PC-9 (cell line): ENCODE measurements at regions not wholly inside any gene's neighbourhood (a gene's known extent, or its start where the extent isn't known, plus 50 kb on each side); places are given as distances from the start of the nearest gene placed in this dataset.

Experiments
- BruUV-seq: library from RNA; stranded (reverse); fragments of 400-500 nt; replicated peaks from 2 replicates; lab custom pipeline; 2021; lab: Mats Ljungman, UMichigan
- CTCF ChIA-PET: fragments of 300-600 bp; sonication (Branson Sonifier 250); formaldehyde crosslinking; loops from one replicate; lab custom pipeline; 2022; ENCODE audit warnings: antibody characterized with exemption; lab: Charles Lee
- POLR2A ChIA-PET: fragments of 300-600 bp; sonication (Branson Sonifier 250); formaldehyde crosslinking; loops from one replicate; lab custom pipeline; 2022; ENCODE audit warnings: antibody characterized with exemption; ENCODE audit not compliant: unreplicated experiment; lab: Charles Lee
- DNase-seq, 2 experiments: peaks; one replicate each; pipeline versions ENCODE4 v3.0.0 to v3.0.0-alpha.2; 2015 to 2022; ENCODE audit warnings: mixed read lengths in 1 of 2
- H2AFZ ChIP-seq: fragments of 200-600 bp; sonication (generic); 2 replicates; pipeline ENCODE4 v1.8.1; 2017; ENCODE audit warnings: antibody characterized with exemption
- H3F3A ChIP-seq: fragments of 200-600 bp; sonication (generic); 2 replicates; pipeline ENCODE4 v1.8.1; 2017; ENCODE audit warnings: antibody characterized with exemption, mild to moderate bottlenecking, low read depth; ENCODE audit not compliant: insufficient read depth
- H3K27ac ChIP-seq: fragments of 200-600 bp; sonication (generic); 2 replicates; pipeline ENCODE4 v1.6.1; 2016; ENCODE audit warnings: mixed run types
- H3K27me3 ChIP-seq: fragments of 200-600 bp; sonication (generic); 2 replicates; pipeline ENCODE4 v1.6.1; 2016; ENCODE audit warnings: low read depth, mixed run types; ENCODE audit not compliant: insufficient read depth
- H3K36me3 ChIP-seq: fragments of 200-600 bp; sonication (generic); 2 replicates; pipeline ENCODE4 v1.6.1; 2016; ENCODE audit warnings: low read depth, mixed run types
- H3K4me1 ChIP-seq: fragments of 200-600 bp; sonication (generic); replicated peaks from 2 replicates; pipeline ENCODE4 v1.6.1; 2016; ENCODE audit warnings: mixed run types; ENCODE audit not compliant: insufficient read depth
- H3K4me2 ChIP-seq: fragments of 200-600 bp; sonication (generic); 2 replicates; pipeline ENCODE4 v1.6.1; 2017; ENCODE audit warnings: mixed run types
- H3K4me3 ChIP-seq: fragments of 200-600 bp; sonication (generic); 2 replicates; pipeline ENCODE4 v1.6.1; 2016; ENCODE audit warnings: mixed run types
- H3K79me2 ChIP-seq: fragments of 200-600 bp; sonication (generic); 2 replicates; pipeline ENCODE4 v1.6.1; 2017; ENCODE audit warnings: low read depth, mixed run types
- H3K9me2 ChIP-seq: fragments of 200-600 bp; sonication (generic); 2 replicates; pipeline ENCODE4 v1.8.1; 2017; ENCODE audit warnings: mild to moderate bottlenecking; ENCODE audit not compliant: insufficient read depth
- H3K9me3 ChIP-seq: fragments of 200-600 bp; sonication (generic); 2 replicates; pipeline ENCODE4 v1.8.1; 2016; ENCODE audit warnings: low read depth; ENCODE audit not compliant: insufficient read depth
- H4K20me1 ChIP-seq: fragments of 200-600 bp; sonication (generic); 2 replicates; pipeline ENCODE4 v1.8.1; 2017; ENCODE audit not compliant: insufficient read depth
- EZH2 ChIP-seq: fragments of 200-600 bp; sonication (generic); IDR thresholded peaks from 2 replicates; pipeline ENCODE4 v1.8.0; 2017; ENCODE audit warnings: antibody characterized with exemption, low read depth
- intact Hi-C: fragments of 100-400 bp; cut with micrococcal nuclease; formaldehyde crosslinking; loops from one replicate; pipeline ENCODE4 v1.10.0; 2022; ENCODE audit not compliant: unreplicated experiment
- TF ChIP-seq, protein P1 (sequence below): fragments of 200-600 bp; sonication (generic); conservative IDR thresholded peaks from 2 replicates; pipeline ENCODE4 v1.6.1; 2017; ENCODE audit warnings: mixed run types, antibody characterized with exemption, mild to moderate bottlenecking, moderate library complexity

DNA sequence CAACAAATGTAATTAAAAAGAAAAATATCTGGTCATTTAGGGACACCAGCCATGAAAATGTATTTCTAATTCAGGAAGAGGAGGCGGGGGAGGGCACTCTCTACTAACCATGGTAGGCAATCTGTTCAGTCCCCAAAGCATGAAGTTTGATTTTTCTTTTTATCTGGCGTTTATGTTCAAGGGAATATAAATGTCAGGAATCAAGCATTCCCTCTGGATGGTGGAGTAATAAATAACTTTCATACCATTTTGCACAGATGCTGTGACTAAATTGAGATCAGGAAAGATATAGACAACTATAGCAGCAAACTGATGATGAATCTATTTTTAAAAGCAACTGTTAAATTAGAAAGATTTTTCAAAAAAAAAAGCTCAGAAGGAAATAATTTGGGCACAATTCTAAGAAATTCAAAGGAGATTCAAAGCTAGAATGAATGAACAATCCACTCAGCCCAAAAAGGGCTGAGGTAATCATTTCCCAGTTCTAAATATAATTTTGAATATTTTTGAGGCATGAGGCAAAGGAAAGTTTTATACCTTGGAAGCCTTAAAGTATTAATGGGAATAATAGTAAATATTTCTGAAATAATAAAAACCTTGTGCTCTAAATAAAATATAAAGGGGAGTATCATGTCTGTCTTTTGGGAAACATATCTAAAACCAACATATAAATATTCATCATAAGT, 146.4 kb upstream of the POU2AF2 start:
- Histone ChIP-seq H3K9me2 (no peaks in the 10 kb centered on the region), H3K27ac (no peak overlapping the region), H3K4me2 (no peak overlapping the region), H3K36me3 (no peaks in the 10 kb centered on the region), H3K27me3 (no peaks in the 10 kb centered on the region), H3K9me3 (no peaks in the 10 kb centered on the region), H3K4me1 (no peaks in the 10 kb centered on the region), H3F3A (no peaks in the 10 kb centered on the region), H4K20me1 (no peaks in the 10 kb centered on the region), H2AFZ (no peak overlapping the region), H3K4me3 (no peak overlapping the region), H3K79me2 (no peaks in the 10 kb centered on the region)
- DNase-seq: no peak
- ChIA-PET CTCF (no interaction called here), POLR2A (no interaction called here)
- intact Hi-C loops: no loop called here
- BruUV-seq: no TSS peak
- TF ChIP-seq, protein P1, sequence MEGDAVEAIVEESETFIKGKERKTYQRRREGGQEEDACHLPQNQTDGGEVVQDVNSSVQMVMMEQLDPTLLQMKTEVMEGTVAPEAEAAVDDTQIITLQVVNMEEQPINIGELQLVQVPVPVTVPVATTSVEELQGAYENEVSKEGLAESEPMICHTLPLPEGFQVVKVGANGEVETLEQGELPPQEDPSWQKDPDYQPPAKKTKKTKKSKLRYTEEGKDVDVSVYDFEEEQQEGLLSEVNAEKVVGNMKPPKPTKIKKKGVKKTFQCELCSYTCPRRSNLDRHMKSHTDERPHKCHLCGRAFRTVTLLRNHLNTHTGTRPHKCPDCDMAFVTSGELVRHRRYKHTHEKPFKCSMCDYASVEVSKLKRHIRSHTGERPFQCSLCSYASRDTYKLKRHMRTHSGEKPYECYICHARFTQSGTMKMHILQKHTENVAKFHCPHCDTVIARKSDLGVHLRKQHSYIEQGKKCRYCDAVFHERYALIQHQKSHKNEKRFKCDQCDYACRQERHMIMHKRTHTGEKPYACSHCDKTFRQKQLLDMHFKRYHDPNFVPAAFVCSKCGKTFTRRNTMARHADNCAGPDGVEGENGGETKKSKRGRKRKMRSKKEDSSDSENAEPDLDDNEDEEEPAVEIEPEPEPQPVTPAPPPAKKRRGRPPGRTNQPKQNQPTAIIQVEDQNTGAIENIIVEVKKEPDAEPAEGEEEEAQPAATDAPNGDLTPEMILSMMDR: no peak
- TF ChIP-seq EZH2: no peak

DNA sequence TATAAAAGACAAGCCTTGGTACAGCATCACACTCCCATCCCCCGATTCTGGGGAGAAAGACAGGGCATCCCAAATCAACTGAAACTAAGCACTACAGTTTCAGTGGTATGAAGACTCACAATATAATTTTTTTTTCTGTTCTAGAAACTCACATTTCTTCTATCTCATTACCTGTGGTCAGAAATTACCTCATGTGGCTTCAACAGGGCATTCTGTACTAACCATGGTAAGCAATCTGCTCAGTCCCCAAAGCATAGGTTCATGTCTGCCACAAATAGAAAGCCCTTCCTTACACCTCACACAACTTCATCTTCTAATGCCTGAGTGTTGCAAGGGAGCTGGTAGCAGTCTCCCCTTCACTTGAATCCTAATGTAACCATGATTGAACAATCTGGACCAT, 147.4 kb upstream of the POU2AF2 start:
- no peaks in the 10 kb centered on the region for H4K20me1 ChIP-seq
- TF ChIP-seq EZH2: no peak
- TF ChIP-seq, protein P1: no peak
- no peak for DNase-seq
- no peaks in the 10 kb centered on the region for H3K79me2 ChIP-seq
- no peaks in the 10 kb centered on the region for H3K27me3 ChIP-seq
- no peaks in the 10 kb centered on the region for H3K9me2 ChIP-seq
- no peaks in the 10 kb centered on the region for H3F3A ChIP-seq
- no peaks in the 10 kb centered on the region for H3K4me1 ChIP-seq
- CTCF ChIA-PET: no interaction called here
- POLR2A ChIA-PET: no interaction called here
- no peak overlapping the region for H3K27ac ChIP-seq
- no peak overlapping the region for H3K4me3 ChIP-seq
- no peaks in the 10 kb centered on the region for H3K36me3 ChIP-seq
- intact Hi-C loops: no loop called here
- no peak overlapping the region for H3K4me2 ChIP-seq
- no TSS peak for BruUV-seq
- H2AFZ ChIP-seq: no peak overlapping the region
- H3K9me3 ChIP-seq: no peaks in the 10 kb centered on the region

DNA sequence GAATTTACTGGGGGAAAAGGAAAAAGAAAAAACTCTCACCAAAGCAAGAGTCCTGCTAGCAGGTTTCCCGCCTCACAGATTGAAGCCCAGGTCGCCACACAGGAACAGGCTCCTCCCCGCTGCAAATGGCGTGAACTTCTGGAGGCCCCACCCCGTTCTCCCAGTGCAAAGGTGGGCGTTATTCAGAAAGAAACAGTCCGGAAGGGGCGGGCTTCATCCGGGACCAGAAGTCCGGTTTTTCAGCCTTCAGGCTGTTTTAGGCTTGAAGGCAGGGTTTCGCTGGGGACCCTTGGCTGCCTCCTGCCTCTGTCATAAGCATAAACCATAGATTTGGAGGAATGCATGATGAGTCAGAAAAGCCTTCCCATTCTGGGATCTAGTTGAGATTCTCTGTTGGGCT, 148.3 kb upstream of the POU2AF2 start:
- Histone ChIP-seq H3K27ac (no peak overlapping the region), H3K4me3 (peak overlapping the region; percentile 50), H3K9me3 (no peaks in the 10 kb centered on the region), H3K79me2 (no peaks in the 10 kb centered on the region), H4K20me1 (no peaks in the 10 kb centered on the region), H3K36me3 (no peaks in the 10 kb centered on the region), H3K27me3 (no peaks in the 10 kb centered on the region), H3K4me1 (no peaks in the 10 kb centered on the region), H3F3A (no peaks in the 10 kb centered on the region), H3K9me2 (no peaks in the 10 kb centered on the region), H2AFZ (peak overlapping the region; percentile 74), H3K4me2 (peak overlapping the region; percentile 77)
- ChIA-PET CTCF (no interaction called here), POLR2A (no interaction called here)
- intact Hi-C loops: no loop called here
- TF ChIP-seq EZH2: no peak
- TF ChIP-seq, protein P1: no peak
- DNase-seq: peak; percentile 7 to 56
- no TSS peak for BruUV-seq
